A673 (cell line): ENCODE measurements at regions not wholly inside any gene's neighbourhood (a gene's known extent, or its start where the extent isn't known, plus 50 kb on each side); places are given as distances from the start of the nearest gene placed in this dataset.

Source experiments
- BruUV-seq: library from RNA; stranded (reverse); fragments of 400-500 nt; replicated peaks from 2 replicates; lab custom pipeline; 2021; lab: Mats Ljungman, UMichigan
- CTCF ChIA-PET: fragments of 300-600 bp; sonication (Branson Sonifier 250); formaldehyde crosslinking; loops from one replicate; lab custom pipeline; 2022; ENCODE audit warnings: antibody characterized with exemption; lab: Charles Lee
- POLR2A ChIA-PET: fragments of 300-600 bp; sonication (Branson Sonifier 250); formaldehyde crosslinking; loops from one replicate; lab custom pipeline; 2022; ENCODE audit warnings: antibody characterized with exemption; ENCODE audit not compliant: low non-redundant PET; lab: Charles Lee
- DNase-seq: peaks from one replicate; pipeline ENCODE4 v3.0.0-alpha.2; 2015; ENCODE audit warnings: low spot score
- H3K27ac ChIP-seq: fragments of 200-600 bp; sonication (generic); 2 replicates; pipeline ENCODE4 v1.5.1; 2016; ENCODE audit warnings: mixed run types, low read depth, mild to moderate bottlenecking, mixed read lengths, antibody characterized with exemption, low read length; ENCODE audit not compliant: poor library complexity, severe bottlenecking
- H3K27me3 ChIP-seq: fragments of 200-600 bp; sonication (generic); replicated peaks from 2 replicates; pipeline ENCODE4 v1.6.1; 2017; ENCODE audit warnings: mixed run types, low read depth, mild to moderate bottlenecking, mixed read lengths, antibody characterized with exemption, low read length; ENCODE audit not compliant: insufficient read depth, poor library complexity
- H3K36me3 ChIP-seq: fragments of 200-600 bp; sonication (generic); 2 replicates; pipeline ENCODE4 v1.6.1; 2016; ENCODE audit warnings: mixed run types, mild to moderate bottlenecking, mixed read lengths, antibody characterized with exemption, low read length; ENCODE audit not compliant: insufficient read depth, poor library complexity, severe bottlenecking
- H3K4me1 ChIP-seq: fragments of 200-600 bp; sonication (generic); 2 replicates; pipeline ENCODE4 v1.6.1; 2017; ENCODE audit warnings: mixed run types, mild to moderate bottlenecking, mixed read lengths, antibody characterized with exemption, low read length; ENCODE audit not compliant: insufficient read depth, poor library complexity, severe bottlenecking
- H3K4me3 ChIP-seq: fragments of 200-600 bp; sonication (generic); 2 replicates; pipeline ENCODE4 v1.5.1; 2016; ENCODE audit warnings: low read depth, mixed run types, mild to moderate bottlenecking, mixed read lengths, low read length; ENCODE audit not compliant: poor library complexity, severe bottlenecking
- H3K9me3 ChIP-seq: fragments of 200-600 bp; sonication (generic); 2 replicates; pipeline ENCODE4 v1.6.1; 2016; ENCODE audit warnings: mixed run types, low read depth, mild to moderate bottlenecking, mixed read lengths, antibody characterized with exemption, low read length; ENCODE audit not compliant: poor library complexity, severe bottlenecking
- EZH2 ChIP-seq: fragments of 200-600 bp; sonication (generic); IDR thresholded peaks from 2 replicates; pipeline ENCODE4 v1.6.1; 2017; ENCODE audit warnings: borderline replicate concordance, low read depth, mild to moderate bottlenecking, mixed read lengths, antibody characterized with exemption, low read length; ENCODE audit not compliant: poor library complexity, severe bottlenecking
- intact Hi-C: fragments of 100-400 bp; cut with micrococcal nuclease; formaldehyde crosslinking; loops from one replicate; pipeline ENCODE4 v1.10.0; 2022; ENCODE audit not compliant: unreplicated experiment
- TF ChIP-seq, protein P1 (sequence below): fragments of 300-800, 200-600 bp; sonication (generic); conservative IDR thresholded peaks from 2 replicates; pipeline ENCODE4 v1.5.1; 2017; ENCODE audit warnings: low read depth, mild to moderate bottlenecking, antibody characterized with exemption, low read length, moderate library complexity, mixed read lengths

GRCh38 chr13:106425661-106426060 lies 109.8 kb downstream of the EFNB2 start:
- Histone ChIP-seq H3K9me3 (no peaks in the 10 kb centered on the region), H3K27me3 (no peaks in the 10 kb centered on the region), H3K36me3 (no peaks in the 10 kb centered on the region), H3K4me3 (no peak overlapping the region), H3K4me1 (no peaks in the 10 kb centered on the region), H3K27ac (no peak overlapping the region)
- intact Hi-C loops: no loop called here
- BruUV-seq: no TSS peak
- no peak for DNase-seq
- POLR2A ChIA-PET: no interaction called here
- TF ChIP-seq EZH2: no peak
- TF ChIP-seq, protein P1, sequence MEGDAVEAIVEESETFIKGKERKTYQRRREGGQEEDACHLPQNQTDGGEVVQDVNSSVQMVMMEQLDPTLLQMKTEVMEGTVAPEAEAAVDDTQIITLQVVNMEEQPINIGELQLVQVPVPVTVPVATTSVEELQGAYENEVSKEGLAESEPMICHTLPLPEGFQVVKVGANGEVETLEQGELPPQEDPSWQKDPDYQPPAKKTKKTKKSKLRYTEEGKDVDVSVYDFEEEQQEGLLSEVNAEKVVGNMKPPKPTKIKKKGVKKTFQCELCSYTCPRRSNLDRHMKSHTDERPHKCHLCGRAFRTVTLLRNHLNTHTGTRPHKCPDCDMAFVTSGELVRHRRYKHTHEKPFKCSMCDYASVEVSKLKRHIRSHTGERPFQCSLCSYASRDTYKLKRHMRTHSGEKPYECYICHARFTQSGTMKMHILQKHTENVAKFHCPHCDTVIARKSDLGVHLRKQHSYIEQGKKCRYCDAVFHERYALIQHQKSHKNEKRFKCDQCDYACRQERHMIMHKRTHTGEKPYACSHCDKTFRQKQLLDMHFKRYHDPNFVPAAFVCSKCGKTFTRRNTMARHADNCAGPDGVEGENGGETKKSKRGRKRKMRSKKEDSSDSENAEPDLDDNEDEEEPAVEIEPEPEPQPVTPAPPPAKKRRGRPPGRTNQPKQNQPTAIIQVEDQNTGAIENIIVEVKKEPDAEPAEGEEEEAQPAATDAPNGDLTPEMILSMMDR: no peak
- CTCF ChIA-PET: no interaction called here

- no TSS peak for BruUV-seq
- H3K36me3 ChIP-seq: no peaks in the 10 kb centered on the region
- H3K4me1 ChIP-seq: no peaks in the 10 kb centered on the region
- H3K9me3 ChIP-seq: no peaks in the 10 kb centered on the region
- intact Hi-C loops: no loop called here
- H3K27ac ChIP-seq: no peak overlapping the region
- DNase-seq: no peak
- ChIA-PET POLR2A (no interaction called here), CTCF (no interaction called here)
- TF ChIP-seq, protein P1: no peak
- H3K4me3 ChIP-seq: no peak overlapping the region
- no peaks in the 10 kb centered on the region for H3K27me3 ChIP-seq
Measured at GRCh38 chr13:106424805-106425204, 110.7 kb downstream of the EFNB2 start.

DNA sequence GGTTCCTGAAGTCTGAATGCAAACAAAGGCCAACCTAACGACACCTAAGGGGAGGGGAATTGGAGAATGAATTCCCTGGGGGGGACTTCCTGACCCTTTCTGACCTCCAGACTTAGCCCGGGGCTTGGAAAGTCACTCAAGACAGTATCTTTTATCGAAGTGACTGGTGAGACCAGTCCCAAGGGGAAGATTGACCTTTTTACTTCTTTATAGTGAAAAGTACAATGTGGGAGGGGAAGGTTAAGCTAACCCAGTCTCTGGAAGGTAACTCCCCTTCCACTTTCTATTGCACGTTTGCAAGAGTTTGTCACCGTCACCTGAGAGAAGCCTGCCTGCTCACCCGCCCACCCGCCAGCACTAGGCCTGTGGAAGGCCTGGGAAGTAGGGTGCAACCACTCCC lies 111.9 kb downstream of the EFNB2 start:
- Histone ChIP-seq H3K27ac (no peak overlapping the region), H3K4me3 (no peak overlapping the region), H3K9me3 (no peaks in the 10 kb centered on the region), H3K36me3 (no peaks in the 10 kb centered on the region), H3K27me3 (no peaks in the 10 kb centered on the region), H3K4me1 (no peaks in the 10 kb centered on the region)
- ChIA-PET POLR2A (no interaction called here), CTCF (no interaction called here)
- no peak for DNase-seq
- intact Hi-C loops: no loop called here
- BruUV-seq: no TSS peak
- TF ChIP-seq EZH2: no peak
- TF ChIP-seq, protein P1: no peak
